Hematopoietic multipotent progenitor cell treated with erythropoietin and hydrocortisone succinate and interleukin-3 and kit ligand, for 6 days (in vitro differentiated cells): ENCODE measurements at regions not wholly inside any gene's neighbourhood (a gene's known extent, or its start where the extent isn't known, plus 50 kb on each side); places are given as distances from the start of the nearest gene placed in this dataset.
"Not testable (repeated sequence)": the region's sequence is repeated elsewhere in the genome, so short reads cannot be mapped to it uniquely, and the experiment has no call there.

Experiments used
- DNase-seq: peaks from one replicate; pipeline ENCODE4 v3.0.0-alpha.2; 2015

DNA sequence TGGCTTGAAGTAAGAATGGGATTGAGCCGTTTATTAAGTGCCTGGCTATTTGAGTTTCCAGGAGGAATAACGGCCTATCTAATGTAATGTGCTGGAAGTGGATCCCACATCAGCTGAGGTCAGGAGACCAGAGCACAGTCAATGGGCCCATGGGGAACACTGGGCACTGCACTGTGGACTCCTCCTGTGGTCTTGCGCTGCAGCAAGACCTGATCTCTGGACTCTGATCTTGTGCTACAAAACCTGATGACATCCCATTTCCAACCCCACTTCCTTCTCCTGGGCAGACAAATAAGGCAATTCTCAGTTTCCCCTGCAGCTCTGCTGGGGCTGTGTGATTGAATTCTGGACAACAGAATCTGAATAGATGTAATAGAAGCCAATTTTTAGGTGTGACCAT lies 151.7 kb upstream of the ADCY2 start:
- DNase-seq = no peak

DNA sequence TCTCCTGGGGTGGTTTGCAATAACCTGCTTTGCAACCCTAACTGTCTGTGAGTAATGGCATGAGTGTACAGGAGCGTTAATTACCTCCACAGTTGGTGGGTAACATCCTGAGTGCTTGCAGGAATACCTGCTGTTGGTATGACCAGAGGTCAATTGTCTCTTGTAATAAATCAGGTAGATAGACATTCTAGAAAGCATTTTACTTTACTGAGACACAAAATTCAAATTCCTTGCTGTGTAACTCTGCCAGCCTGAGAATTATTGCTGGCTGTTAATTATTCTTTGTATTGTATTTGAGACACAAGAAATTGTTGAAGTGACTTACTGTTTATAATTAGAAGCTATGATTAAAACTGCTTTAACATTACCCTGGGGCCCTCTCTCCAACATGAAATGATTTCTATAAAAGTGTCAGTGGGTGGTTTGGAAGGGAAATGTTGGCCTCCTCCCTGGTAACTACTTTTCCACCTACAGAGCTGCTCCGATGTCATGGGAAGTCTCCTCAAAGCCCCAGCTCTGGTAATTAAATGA lies 150.8 kb upstream of the ADCY2 start:
- DNase-seq = no peak

DNA sequence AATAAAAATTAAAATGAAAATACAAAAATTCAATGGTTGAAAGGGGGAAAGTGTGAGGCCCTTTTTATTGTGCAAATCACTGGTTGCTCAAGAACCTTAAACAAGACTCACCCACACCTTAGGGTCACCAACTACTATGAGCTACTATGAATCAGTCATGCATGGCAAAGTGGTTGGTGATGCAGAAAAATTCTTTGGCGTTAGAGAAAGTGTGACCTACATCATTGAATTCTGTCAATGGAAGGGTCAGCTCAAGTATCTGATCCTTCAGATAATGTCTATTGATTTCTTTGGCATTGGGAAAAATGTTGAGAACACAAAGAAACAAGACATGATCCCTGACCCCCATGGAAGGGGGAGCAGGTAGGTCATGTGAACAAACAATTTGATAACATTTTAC lies 149.7 kb upstream of the ADCY2 start:
- DNase-seq = no peak

DNA sequence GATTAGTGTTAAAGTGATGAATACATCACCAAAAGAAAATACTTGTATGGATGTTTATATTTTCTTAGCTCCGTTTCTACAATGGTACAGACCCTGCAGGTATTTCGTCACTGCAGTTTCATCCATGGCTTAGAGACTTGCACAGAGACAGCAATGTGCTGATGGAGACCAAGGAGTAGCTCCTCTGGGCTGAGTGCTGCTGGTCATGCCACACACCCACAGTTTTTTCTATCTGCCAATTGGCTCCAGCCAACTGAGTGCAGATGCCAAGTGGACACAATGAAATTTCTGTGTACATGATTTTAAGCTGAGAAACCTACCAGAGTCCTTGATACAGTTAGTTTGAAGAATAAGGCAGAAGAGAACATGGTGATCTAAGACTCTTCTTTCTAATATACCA lies 145.9 kb upstream of the ADCY2 start:
- DNase-seq = no peak

DNA sequence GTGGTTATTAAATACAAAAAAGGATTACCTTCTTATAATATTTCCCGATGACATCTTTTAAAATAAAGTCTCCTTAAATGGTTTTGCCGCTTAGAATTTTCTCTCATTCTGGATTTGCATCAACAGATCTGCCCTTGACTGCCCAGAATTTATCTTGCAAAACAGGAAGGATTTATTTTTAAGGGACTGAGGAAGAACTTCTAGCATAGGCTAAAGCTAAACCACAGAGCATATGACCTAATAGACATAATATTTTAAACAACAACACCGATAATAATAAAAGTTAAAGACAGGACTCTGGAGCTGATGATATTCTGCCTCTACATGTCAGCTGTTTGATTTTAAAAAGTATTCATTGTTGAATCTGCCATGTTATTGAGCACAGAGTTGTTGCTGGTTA lies 145.3 kb upstream of the ADCY2 start:
- no peak for DNase-seq

DNA sequence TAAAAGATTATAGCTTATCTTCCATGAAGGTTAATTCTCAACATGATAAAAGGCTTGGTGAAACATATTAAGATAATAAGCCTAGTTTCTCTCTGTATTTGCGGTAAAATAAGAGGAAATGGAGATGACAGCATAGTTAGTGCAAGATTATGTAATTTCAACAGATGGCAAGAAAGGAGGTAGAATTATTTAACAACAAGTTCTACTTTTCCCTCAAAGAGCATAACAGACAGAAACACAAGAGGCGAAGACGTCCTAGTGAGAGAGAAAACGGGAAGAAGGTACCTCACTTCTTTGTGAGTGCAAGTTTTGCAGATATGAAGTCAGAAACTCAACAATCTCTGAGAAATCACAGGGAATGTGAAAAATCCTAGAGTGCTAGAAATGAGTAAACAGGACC lies 144.8 kb upstream of the ADCY2 start:
- peak; percentile 45 for DNase-seq

DNA sequence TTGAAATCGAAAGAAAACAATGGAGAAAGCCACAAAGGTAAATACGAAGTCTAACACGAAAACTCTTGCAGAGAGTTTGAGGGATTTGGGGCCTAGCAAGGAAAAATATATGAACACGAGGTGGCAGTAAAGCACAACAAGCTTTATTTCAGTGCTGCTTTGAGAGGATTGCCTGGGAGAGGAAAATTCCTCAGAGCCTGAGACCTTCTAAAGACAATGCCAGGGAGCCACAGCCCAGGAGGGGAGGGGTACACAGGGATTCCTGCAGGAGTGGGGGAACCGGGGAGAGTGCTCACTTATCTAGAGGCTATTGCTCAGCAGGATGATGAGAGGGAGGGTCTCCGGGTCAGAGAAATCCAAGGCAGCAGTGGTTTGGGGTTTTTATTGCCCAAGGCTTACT lies 134.9 kb upstream of the ADCY2 start:
- peak; percentile 46 for DNase-seq

DNA sequence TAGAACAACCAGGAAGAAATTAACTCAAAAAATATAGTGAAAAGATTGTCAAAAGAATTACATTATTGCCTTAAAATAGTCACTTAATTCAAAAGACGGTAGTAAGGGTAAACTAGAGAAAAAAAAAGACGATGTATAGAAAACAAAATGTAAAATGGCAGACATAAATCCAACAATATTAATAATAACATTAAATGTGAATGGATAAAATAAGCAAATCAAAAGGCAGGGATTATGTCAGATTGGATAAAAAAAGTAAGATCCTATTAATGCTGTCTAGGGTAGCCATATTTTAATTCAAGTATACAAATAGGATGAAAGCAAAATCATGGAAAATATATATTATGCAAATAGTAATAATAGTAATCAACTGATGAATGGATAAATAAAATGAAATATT lies 134.0 kb upstream of the ADCY2 start:
- no peak for DNase-seq

DNA sequence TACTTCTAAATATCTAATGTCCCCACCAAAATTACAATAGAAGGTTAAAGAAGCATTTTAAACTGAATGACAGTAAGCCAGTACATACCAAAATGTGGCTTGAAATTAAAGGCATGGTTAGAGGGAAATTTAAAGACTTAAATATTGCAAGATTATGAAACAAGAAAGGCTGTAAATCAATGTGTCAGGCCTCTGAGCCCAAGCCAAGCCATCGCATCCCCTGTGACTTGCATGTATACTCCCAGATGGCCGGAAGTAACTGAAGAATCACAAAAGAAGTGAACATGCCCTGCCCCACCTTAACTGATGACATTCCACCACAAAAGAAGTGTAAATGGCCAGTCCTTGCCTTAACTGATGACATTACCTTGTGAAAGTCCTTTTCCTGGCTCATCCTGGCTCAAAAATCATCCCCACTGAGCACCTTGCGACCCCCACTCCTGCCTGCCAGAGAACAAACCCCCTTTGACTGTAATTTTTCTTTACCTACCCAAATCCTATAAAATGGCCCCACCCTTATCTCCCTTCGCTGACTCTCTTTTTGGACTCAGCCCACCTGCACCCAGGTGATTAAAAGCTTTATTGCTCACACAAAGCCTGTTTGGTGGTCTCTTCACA lies 132.4 kb upstream of the ADCY2 start:
- peak; percentile 11 for DNase-seq

DNA sequence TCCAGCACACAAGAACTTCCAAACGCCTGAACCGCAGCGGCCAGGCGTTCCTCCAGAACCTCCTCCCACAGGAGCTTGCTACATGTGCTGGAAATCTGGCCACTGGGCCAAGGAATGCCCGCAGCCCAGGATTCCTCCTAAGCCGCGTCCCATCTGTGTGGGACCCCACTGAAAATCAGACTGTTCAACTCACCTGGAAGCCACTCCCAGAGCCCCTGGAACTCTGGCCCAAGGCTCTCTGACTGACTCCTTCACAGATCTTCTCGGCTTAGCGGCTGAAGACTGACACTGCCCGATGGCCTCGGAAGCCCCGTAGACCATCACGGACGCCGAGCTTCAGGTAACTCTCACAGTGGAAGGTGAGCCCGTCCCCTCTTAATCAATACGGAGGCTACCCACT lies 130.2 kb upstream of the ADCY2 start:
- DNase-seq = not testable (repeated sequence)

DNA sequence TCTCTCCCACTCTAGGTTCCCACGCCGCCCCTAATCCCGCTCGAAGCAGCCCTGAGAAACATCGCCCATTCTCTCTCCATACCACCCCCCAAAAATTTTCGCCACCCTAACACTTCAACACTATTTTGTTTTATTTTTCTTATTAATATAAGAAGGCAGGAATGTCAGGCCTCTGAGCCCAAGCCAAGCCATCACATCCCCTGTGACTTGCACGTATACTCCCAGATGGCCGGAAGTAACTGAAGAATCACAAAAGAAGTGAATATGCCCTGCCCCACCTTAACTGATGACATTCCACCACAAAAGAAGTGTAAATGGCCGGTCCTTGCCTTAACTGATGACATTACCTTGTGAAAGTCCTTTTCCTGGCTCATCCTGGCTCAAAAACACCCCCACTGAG lies 127.2 kb upstream of the ADCY2 start:
- not testable (repeated sequence) for DNase-seq

DNA sequence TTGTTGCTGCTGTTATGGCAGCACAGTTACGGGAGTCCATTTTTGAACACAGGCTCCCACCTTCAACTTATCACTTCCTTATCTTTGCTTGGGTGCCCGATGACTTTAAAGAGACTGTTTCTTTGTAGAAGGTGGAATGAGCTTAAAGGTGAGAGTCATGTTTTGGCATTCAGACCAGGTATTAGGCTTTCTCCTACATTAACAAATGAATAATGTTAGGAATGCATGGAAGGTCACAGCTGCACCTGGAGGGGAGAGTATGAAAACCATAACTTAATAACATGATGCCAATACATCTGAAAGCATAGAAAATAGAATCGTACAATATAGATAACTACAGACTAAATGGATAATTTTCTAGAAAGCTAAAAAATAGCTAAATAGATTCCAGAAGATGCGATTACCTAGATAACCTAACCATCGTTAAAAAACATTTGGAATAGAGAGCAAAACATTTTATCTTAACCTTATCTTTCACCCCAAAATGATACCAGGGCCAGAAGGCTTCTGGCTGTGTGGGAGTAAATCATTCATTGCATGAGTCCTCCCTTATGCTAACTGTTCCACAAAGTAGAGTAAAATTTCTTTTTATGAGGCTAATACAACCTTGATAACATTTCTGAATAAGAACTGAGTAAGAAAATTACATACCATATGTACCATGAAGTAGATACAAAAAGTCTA lies 126.2 kb upstream of the ADCY2 start:
- no peak for DNase-seq

DNA sequence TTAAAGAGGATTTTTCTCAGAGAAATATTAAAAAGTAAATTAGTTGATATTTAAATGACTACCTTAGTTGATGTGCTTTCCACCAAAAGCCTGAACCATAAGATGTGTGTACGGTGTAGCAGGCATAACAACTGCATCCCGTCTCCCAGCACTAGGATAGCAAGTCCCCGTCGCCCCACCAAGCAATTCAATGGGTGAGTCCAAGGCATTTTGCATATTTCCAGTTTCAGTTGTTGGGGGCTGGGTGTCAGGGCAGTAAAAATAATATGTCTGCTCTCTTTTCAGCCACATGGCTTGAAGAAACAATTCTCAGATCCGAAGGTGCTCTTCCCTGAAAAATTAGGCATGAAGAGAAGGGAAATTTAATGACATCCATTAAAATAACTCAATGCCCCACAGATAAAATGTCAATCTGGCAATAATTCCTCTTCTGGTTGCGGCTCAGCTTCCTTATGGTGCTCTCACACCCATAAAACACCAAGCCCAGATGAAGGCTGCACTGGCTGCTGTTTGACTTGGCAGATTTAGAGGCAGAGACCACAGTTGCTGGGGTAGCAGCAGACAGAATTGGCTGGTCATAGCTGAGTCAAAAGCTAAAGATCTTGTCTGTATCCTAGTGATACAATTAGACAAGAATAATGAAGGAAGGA lies 124.4 kb upstream of the ADCY2 start:
- DNase-seq = no peak

DNA sequence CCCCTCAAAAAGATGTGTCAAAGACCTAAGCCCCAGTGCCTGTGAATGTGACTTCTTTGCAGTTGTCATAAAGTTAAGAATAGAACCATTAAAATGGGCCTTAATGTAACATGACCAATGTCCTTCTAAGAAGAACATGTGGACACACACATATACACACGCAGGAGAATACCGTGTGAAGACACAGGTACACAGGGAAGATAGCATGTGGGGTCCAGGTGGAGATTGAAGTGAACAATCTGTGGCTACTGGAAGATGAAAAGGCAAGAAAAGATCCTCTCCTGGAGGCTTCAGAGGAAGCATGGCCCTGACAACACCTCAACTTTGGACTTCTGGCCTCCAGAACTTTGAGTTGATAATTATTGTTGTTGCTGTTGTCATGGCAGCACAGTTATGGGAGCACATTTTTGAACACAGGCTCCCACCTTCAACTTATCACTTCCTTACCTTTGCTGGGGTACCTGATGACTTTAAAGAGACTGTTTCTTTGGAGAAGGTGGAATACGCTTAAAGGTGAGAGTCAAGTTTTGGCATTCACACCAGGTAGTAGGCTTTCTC lies 123.5 kb upstream of the ADCY2 start:
- no peak for DNase-seq

DNA sequence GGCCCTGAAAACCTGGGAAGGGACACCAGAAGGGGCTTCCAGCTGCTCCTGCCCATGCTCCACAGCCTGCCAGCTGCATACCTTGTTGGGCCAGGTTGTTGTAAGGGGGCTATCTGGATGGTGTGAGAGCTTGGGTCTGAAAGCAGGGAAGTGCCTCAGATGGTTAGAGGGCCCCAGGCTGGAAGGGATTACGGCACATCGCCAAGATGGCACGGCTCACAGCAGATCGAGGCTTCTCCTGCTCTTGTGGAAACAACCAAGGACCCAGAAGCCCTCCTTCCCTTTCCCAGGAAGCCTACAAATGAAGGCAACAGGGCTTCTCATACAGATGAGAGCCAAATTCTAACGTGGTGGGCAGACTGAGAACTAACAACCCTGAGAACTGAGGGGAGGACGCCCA lies 121.7 kb upstream of the ADCY2 start:
- DNase-seq = no peak

DNA sequence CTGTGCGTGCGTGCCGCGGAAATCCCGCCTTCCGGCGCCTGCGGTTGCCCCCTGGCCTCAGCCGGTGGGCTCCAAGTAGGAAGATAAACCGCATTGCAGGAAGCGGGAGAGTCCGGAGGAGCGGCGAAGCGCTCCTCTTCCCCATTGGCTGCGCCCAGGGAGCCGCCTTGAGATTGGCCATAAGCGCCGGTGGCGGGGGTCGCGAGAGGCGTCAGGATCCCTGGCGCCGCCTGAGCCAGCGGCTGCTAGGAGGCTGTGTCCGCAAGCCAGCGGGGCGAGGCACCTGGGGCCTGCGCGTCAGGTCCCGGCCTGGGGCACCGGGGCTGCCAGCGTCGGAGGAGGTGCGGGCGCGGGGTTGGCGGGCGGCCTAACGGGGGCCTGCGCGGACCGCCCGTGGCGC lies 106.3 kb upstream of the ADCY2 start:
- not testable (repeated sequence) for DNase-seq

DNA sequence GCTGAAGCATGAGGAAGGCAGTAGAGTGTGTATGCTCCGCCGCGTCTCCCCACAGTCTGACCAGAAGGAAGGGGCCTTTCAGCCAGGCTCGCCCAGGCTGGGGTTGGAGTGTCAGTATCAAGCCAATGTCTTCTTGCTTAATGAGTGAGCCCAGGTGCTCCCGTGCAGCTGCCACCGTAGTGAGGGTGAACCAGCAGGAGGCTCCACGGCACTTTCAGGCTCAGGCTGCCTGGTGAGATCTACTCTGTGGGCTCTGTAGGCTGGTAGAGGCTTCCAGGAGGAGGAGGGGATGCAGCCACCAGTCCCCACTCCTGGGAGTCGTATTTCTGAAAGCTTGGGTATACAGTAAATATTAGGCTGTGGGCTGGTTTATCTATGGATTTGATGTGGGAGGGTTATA lies 98.1 kb upstream of the ADCY2 start:
- not testable (repeated sequence) for DNase-seq

DNA sequence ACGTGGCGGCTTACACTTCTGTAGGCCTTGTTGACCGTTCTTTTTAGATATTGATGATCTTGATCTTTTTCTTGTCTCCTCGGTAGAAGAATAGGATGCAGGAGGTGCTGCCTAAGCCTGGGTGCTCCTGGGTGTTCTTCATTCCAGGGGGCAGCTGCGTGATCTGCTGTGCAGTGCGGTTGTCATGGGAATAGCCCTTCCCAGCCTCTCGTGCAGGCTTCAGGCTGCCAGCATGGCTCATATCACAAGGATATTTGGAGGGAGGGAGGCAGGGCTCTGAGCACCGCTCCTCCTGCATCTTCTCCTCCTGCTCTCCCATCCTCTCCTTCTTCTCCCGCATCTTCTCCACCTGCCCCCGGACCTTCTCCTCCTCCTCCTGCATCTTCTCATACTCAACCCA lies 96.2 kb upstream of the ADCY2 start:
- not testable (repeated sequence) for DNase-seq

DNA sequence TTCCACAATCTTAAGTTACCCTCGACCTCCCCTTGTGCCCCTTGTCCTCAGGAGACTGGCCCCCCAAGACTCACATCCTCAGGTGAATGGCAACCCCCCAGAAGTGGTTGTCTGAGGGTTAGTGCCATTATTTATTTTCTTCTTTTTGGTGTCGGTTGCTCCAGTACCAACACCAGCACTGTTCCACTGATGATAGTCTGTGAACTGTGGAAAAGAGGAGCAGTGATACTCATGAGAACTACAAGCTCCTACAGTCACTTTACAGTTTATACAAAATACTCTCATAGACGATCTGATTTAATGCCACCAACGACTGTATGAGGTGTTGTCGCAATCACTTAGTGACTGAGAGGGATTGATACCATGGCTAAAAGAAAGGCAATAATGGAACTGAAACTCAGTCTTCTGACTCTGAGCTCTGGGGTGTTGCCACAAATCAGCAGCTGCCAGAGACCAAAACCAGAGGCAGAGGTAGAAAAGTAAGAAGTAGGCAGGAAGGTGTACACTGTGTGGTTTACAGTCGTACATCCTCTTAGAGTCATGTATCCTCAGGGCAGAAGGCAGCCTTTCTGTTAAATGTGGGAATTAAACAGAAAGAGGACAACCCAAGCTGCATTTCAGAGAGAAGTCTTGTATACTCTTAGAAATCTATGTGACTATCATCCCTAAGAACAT lies 90.8 kb upstream of the ADCY2 start:
- not testable (repeated sequence) for DNase-seq

DNA sequence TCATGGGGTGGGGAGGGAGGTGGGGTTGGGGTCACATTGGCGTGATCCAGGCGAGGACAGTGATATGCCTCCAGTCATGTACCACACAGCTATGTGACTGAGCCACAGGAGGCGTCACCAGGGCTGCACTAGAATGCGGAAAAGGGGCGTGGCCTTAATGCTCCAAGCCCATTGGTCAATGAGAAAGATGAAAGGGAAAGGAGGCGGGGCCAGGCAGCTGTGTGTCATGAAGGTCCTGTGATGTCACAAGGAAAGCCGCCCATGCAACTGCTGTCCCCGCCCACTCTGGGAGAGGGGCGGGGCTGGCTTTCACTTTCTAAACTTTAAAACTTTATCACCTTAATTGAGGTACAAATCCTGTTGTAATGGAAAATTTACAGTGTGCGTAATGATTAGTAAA lies 89.4 kb upstream of the ADCY2 start:
- DNase-seq = peak; percentile 14

DNA sequence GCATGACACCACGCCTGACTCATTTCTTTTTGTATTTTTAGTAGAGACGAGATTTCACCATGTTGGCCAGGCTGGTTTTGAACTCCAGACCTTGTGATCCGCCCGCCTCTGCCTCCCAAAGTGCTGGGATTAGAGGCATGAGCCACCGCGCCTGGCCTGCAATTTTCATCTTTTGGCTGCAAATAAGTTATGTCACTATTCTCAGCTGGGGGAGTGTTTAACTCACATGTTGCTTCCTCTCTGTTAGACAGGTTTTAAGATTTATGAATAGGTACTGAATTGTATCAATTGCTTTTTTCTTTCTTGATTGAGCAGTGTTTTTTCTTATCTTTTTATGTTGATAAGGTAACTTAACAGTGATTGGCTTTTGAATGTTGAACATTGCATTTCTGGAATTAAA lies 88.2 kb upstream of the ADCY2 start:
- DNase-seq = not testable (repeated sequence)

DNA sequence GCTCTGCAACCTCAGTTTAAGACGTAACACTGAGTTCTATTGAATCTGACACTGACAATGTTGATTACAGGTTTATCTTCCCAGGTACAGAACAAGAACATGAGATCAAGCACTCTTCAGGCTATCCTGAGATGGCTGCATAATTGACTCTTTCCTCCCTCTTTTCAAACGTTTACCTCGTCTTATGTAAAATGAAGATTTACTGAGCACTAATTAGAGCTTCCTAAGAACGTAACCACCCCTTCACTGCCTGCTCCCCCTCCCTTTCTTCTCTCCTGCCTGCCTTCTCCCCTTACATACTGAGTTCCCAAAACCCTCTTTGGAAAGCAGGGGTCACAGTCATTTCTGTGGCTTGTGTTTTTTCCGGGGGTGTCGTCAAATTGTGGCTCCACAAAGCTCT lies 86.2 kb upstream of the ADCY2 start:
- DNase-seq = not testable (repeated sequence)

DNA sequence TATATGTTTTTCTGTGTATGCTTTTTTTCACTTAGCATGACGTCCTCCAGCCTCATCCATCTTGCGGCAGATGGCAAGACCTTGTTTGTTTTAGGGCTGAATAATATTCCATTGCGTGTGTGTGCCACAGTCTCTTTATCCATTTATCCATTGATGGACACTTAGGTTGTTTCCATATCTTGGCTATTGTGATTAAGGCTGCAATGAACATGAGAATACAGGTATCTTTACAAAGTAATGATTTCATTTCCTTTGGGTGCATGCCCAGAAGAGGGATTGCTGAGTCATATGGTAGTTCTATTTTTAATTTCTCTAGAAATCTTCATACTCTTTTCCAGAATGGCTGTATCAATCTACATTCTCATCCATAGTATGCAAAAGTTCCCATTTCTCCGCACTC lies 85.3 kb upstream of the ADCY2 start:
- not testable (repeated sequence) for DNase-seq
